MM.1S (cell line): ENCODE measurements at regions not wholly inside any gene's neighbourhood (a gene's known extent, or its start where the extent isn't known, plus 50 kb on each side); places are given as distances from the start of the nearest gene placed in this dataset.

Experiments
- DNase-seq: peaks from one replicate; pipeline ENCODE4 v3.0.0-alpha.2; 2015
- H2AFZ ChIP-seq: fragments of 300-600 bp; sonication (generic); 2 replicates; pipeline ENCODE4 v1.6.0; 2016; ENCODE audit warnings: antibody characterized with exemption, low read length
- H3F3A ChIP-seq: fragments of 300-600 bp; sonication (generic); 2 replicates; pipeline ENCODE4 v1.6.1; 2016; ENCODE audit warnings: mild to moderate bottlenecking, antibody characterized with exemption, low read length, moderate library complexity, mixed read lengths; ENCODE audit not compliant: insufficient read depth
- H3K27ac ChIP-seq: fragments of 300-600 bp; sonication (generic); 2 replicates; pipeline ENCODE4 v1.5.1; 2016; ENCODE audit warnings: mild to moderate bottlenecking, low read length
- H3K27me3 ChIP-seq: fragments of 300-600 bp; sonication (generic); replicated peaks from 2 replicates; pipeline ENCODE4 v1.6.0; 2016; ENCODE audit warnings: low read length; ENCODE audit not compliant: insufficient read depth
- H3K36me3 ChIP-seq: fragments of 300-600 bp; sonication (generic); replicated peaks from 2 replicates; pipeline ENCODE4 v1.6.1; 2016; ENCODE audit warnings: mild to moderate bottlenecking, low read length, mixed read lengths; ENCODE audit not compliant: insufficient read depth
- H3K4me1 ChIP-seq: fragments of 300-600 bp; sonication (generic); 2 replicates; pipeline ENCODE4 v1.6.1; 2016; ENCODE audit warnings: low read length, mixed read lengths
- H3K4me2 ChIP-seq: fragments of 300-600 bp; sonication (generic); 2 replicates; pipeline ENCODE4 v1.6.0; 2016; ENCODE audit warnings: low read depth, low read length
- H3K4me3 ChIP-seq: fragments of 300-600 bp; sonication (generic); 2 replicates; pipeline ENCODE4 v1.5.1; 2016; ENCODE audit warnings: low read length, mixed read lengths
- H3K79me2 ChIP-seq: fragments of 300-600 bp; sonication (generic); 2 replicates; pipeline ENCODE4 v1.6.1; 2016; ENCODE audit warnings: mixed run types, low read length, mixed read lengths
- H3K9ac ChIP-seq: fragments of 300-600 bp; sonication (generic); 2 replicates; pipeline ENCODE4 v1.6.1; 2016; ENCODE audit warnings: low read length, mixed read lengths
- H3K9me2 ChIP-seq: fragments of 300-600 bp; sonication (generic); replicated peaks from 2 replicates; pipeline ENCODE4 v1.6.1; 2016; ENCODE audit warnings: mild to moderate bottlenecking, low read length, mixed read lengths; ENCODE audit not compliant: insufficient read depth
- H3K9me3 ChIP-seq: fragments of 300-600 bp; sonication (generic); replicated peaks from 2 replicates; pipeline ENCODE4 v1.6.1; 2016; ENCODE audit warnings: mild to moderate bottlenecking, low read length, mixed read lengths; ENCODE audit not compliant: insufficient read depth
- H4K20me1 ChIP-seq: fragments of 300-600 bp; sonication (generic); 2 replicates; pipeline ENCODE4 v1.6.1; 2016; ENCODE audit warnings: mild to moderate bottlenecking, low read length, moderate library complexity, mixed read lengths; ENCODE audit not compliant: insufficient read depth
- EZH2 ChIP-seq: fragments of 300-600 bp; sonication (generic); optimal IDR thresholded peaks from 2 replicates; pipeline ENCODE3; 2017; ENCODE audit warnings: low read depth, mild to moderate bottlenecking, antibody characterized with exemption, low read length, mixed read lengths
- EZH2phosphoT487 ChIP-seq: fragments of 300-600 bp; sonication (generic); IDR thresholded peaks from 2 replicates; pipeline ENCODE4 v1.6.1; 2018; ENCODE audit warnings: antibody characterized with exemption, low read length
- TF ChIP-seq, protein P1 (sequence below): fragments of 300-600 bp; sonication (generic); IDR thresholded peaks from 2 replicates; pipeline ENCODE4 v1.5.1; 2016; ENCODE audit warnings: antibody characterized with exemption, low read length, mixed read lengths

DNA sequence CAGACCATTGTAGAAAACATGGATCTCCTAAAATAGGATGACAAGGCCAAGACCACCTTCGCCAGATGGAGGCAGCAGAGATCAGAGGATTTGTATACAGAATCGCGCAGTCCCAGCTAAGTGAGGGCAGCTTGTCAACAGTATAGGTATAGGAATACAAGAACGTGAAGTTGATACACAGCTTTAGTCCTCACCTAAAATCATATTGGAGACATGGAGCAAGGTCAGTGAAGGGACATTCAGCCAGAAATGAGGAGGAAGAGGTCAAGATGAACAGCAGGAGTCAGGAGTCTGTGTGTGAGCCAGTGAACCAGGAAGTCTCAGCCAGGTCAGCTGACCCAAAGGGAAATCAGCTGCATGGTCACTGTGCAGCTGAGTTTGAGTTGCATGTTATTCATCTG lies 263.4 kb upstream of the PRKCQ start:
- Histone ChIP-seq H3F3A (no peaks in the 10 kb centered on the region), H3K4me3 (peak overlapping the region; percentile 34; the same call in 1 of the 2 replicates), H3K9me3 (no peaks in the 10 kb centered on the region), H2AFZ (peak overlapping the region; percentile 70), H3K4me1 (peaks cover 9% of the 10 kb centered on the region), H3K9ac (no peak overlapping the region), H3K36me3 (no peaks in the 10 kb centered on the region), H3K79me2 (no peaks in the 10 kb centered on the region), H3K9me2 (no peaks in the 10 kb centered on the region), H3K27ac (no peak overlapping the region), H3K4me2 (peak overlapping the region; percentile 53), H3K27me3 (no peaks in the 10 kb centered on the region), H4K20me1 (no peaks in the 10 kb centered on the region)
- TF ChIP-seq EZH2phosphoT487 = no peak
- TF ChIP-seq, protein P1, sequence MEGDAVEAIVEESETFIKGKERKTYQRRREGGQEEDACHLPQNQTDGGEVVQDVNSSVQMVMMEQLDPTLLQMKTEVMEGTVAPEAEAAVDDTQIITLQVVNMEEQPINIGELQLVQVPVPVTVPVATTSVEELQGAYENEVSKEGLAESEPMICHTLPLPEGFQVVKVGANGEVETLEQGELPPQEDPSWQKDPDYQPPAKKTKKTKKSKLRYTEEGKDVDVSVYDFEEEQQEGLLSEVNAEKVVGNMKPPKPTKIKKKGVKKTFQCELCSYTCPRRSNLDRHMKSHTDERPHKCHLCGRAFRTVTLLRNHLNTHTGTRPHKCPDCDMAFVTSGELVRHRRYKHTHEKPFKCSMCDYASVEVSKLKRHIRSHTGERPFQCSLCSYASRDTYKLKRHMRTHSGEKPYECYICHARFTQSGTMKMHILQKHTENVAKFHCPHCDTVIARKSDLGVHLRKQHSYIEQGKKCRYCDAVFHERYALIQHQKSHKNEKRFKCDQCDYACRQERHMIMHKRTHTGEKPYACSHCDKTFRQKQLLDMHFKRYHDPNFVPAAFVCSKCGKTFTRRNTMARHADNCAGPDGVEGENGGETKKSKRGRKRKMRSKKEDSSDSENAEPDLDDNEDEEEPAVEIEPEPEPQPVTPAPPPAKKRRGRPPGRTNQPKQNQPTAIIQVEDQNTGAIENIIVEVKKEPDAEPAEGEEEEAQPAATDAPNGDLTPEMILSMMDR = peak; percentile 73
- peak; percentile 65 for DNase-seq

DNA sequence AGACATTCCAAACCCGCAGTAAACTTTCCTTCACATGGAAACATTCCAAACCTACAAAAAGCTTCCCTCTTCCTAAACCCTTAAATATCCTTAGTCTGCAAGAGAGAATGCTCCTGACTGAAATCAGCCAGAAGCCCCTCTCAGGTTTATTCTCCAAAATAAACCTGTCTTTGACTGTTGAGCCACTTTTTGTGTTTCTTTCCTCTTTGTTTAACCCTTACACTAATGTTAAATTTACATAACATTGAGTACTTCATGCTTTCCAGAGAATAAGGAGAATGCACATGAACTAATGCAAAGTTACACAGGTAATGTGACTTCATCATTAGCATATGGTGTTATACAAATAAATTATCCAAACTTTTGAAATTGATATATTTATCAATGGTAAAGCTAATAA lies 262.6 kb upstream of the PRKCQ start:
- Histone ChIP-seq H3K4me3 (no peak overlapping the region), H3K4me2 (no peak overlapping the region), H3K27ac (no peak overlapping the region), H3F3A (no peaks in the 10 kb centered on the region; the same call in 1 of the 2 replicates), H4K20me1 (no peaks in the 10 kb centered on the region), H3K9me2 (no peaks in the 10 kb centered on the region), H3K9me3 (no peaks in the 10 kb centered on the region), H2AFZ (no peak overlapping the region), H3K36me3 (no peaks in the 10 kb centered on the region), H3K27me3 (no peaks in the 10 kb centered on the region), H3K4me1 (peaks cover 9% of the 10 kb centered on the region), H3K79me2 (no peaks in the 10 kb centered on the region), H3K9ac (no peak overlapping the region)
- TF ChIP-seq EZH2phosphoT487 (no peak), EZH2 (no peak)
- TF ChIP-seq, protein P1 = no peak
- DNase-seq = no peak

- Histone ChIP-seq H3K9me3 (no peaks in the 10 kb centered on the region), H3K4me3 (no peak overlapping the region), H3K9me2 (no peaks in the 10 kb centered on the region), H3K27me3 (no peaks in the 10 kb centered on the region), H4K20me1 (no peaks in the 10 kb centered on the region), H3K36me3 (no peaks in the 10 kb centered on the region), H3F3A (no peaks in the 10 kb centered on the region; the same call in 1 of the 2 replicates), H3K27ac (no peak overlapping the region), H2AFZ (no peak overlapping the region), H3K4me1 (peaks cover 9% of the 10 kb centered on the region), H3K9ac (no peak overlapping the region), H3K4me2 (no peak overlapping the region), H3K79me2 (no peaks in the 10 kb centered on the region)
- TF ChIP-seq EZH2 (no peak), EZH2phosphoT487 (no peak)
- TF ChIP-seq, protein P1 = no peak
- DNase-seq = no peak
These were observed 261.7 kb upstream of the PRKCQ start for GRCh38 chr10:6841761-6842160.
